MM.1S (cell line): ENCODE measurements at regions not wholly inside any gene's neighbourhood (a gene's known extent, or its start where the extent isn't known, plus 50 kb on each side); places are given as distances from the start of the nearest gene placed in this dataset.

Source experiments
- CTCF ChIP-seq: fragments of 300-600 bp; sonication (generic); IDR thresholded peaks from 2 replicates; pipeline ENCODE4 v1.5.1; 2016; ENCODE audit warnings: antibody characterized with exemption, low read length, mixed read lengths
- EZH2 ChIP-seq: fragments of 300-600 bp; sonication (generic); optimal IDR thresholded peaks from 2 replicates; pipeline ENCODE3; 2017; ENCODE audit warnings: low read depth, mild to moderate bottlenecking, antibody characterized with exemption, low read length, mixed read lengths
- EZH2phosphoT487 ChIP-seq: fragments of 300-600 bp; sonication (generic); IDR thresholded peaks from 2 replicates; pipeline ENCODE4 v1.6.1; 2018; ENCODE audit warnings: antibody characterized with exemption, low read length

GRCh38 chr4:17033768-17034181 lies 135.3 kb upstream of the LDB2 start:
- no peak for TF ChIP-seq CTCF
- TF ChIP-seq EZH2: no peak
- no peak for TF ChIP-seq EZH2phosphoT487
